OCI-LY7 (cell line): ENCODE measurements at regions not wholly inside any gene's neighbourhood (a gene's known extent, or its start where the extent isn't known, plus 50 kb on each side); places are given as distances from the start of the nearest gene placed in this dataset.
"Not testable (repeated sequence)": the region's sequence is repeated elsewhere in the genome, so short reads cannot be mapped to it uniquely, and the experiment has no call there.

Source experiments
- BruUV-seq: library from RNA; stranded (reverse); fragments of 400-500 nt; replicated peaks from 2 replicates; lab custom pipeline; 2021; lab: Mats Ljungman, UMichigan
- CTCF ChIA-PET: fragments of 300-600 bp; sonication (Branson Sonifier 250); formaldehyde crosslinking; loops from one replicate; lab custom pipeline; 2022; ENCODE audit warnings: antibody characterized with exemption; ENCODE audit not compliant: unreplicated experiment; lab: Charles Lee
- POLR2A ChIA-PET: fragments of 300-600 bp; sonication (Branson Sonifier 250); formaldehyde crosslinking; loops from one replicate; lab custom pipeline; 2022; ENCODE audit warnings: antibody characterized with exemption; lab: Charles Lee
- DNase-seq: peaks from one replicate; pipeline ENCODE4 v3.0.0-alpha.2; 2015; ENCODE audit warnings: low spot score
- H2AFZ ChIP-seq: fragments of 200-600 bp; sonication (generic), shearing (Covaris generic); 2 replicates; pipeline ENCODE4 v1.6.1; 2014; ENCODE audit warnings: mild to moderate bottlenecking, antibody characterized with exemption, low read length, moderate library complexity
- H3K27ac ChIP-seq: fragments of 200-600 bp; sonication (generic); 2 replicates; pipeline ENCODE4 v1.5.1; 2014; ENCODE audit warnings: mixed run types, low read depth, mild to moderate bottlenecking, moderate library complexity, low read length, inconsistent platforms; ENCODE audit not compliant: poor library complexity, severe bottlenecking
- H3K36me3 ChIP-seq: fragments of 200-600 bp; sonication (generic); 2 replicates; pipeline ENCODE4 v1.6.1; 2014; ENCODE audit warnings: mild to moderate bottlenecking, antibody characterized with exemption, low read length, moderate library complexity, mixed read lengths; ENCODE audit not compliant: insufficient read depth
- H3K4me1 ChIP-seq: fragments of 200-600 bp; sonication (generic); 2 replicates; pipeline ENCODE4 v1.5.1; 2014; ENCODE audit warnings: mild to moderate bottlenecking, low read length; ENCODE audit not compliant: insufficient read depth, poor library complexity, severe bottlenecking
- H3K4me2 ChIP-seq: fragments of 200-600 bp; sonication (generic); 2 replicates; pipeline ENCODE4 v1.6.1; 2014; ENCODE audit warnings: mild to moderate bottlenecking, low read length
- H3K4me3 ChIP-seq: fragments of 200-600 bp; sonication (generic); 2 replicates; pipeline ENCODE4 v1.5.1; 2014; ENCODE audit warnings: mild to moderate bottlenecking, low read depth, low read length; ENCODE audit not compliant: poor library complexity, severe bottlenecking
- H3K79me2 ChIP-seq: fragments of 200-600 bp; sonication (generic); 2 replicates; pipeline ENCODE4 v1.6.1; 2016; ENCODE audit warnings: low read depth, mild to moderate bottlenecking, low read length, moderate library complexity, mixed read lengths; ENCODE audit not compliant: insufficient read depth
- H3K9me2 ChIP-seq: fragments of 200-600 bp; sonication (generic); 2 replicates; pipeline ENCODE4 v1.6.1; 2016; ENCODE audit warnings: mild to moderate bottlenecking, low read length, mixed read lengths; ENCODE audit not compliant: insufficient read depth
- H3K9me3 ChIP-seq: fragments of 200-600 bp; sonication (generic); 2 replicates; pipeline ENCODE4 v1.6.1; 2014; ENCODE audit warnings: mild to moderate bottlenecking, mixed run types, low read length, mixed read lengths
- H4K20me1 ChIP-seq: fragments of 200-600 bp; sonication (generic); 2 replicates; pipeline ENCODE4 v1.6.1; 2014; ENCODE audit warnings: mild to moderate bottlenecking, antibody characterized with exemption, low read length, moderate library complexity, mixed read lengths; ENCODE audit not compliant: insufficient read depth
- EZH2phosphoT487 ChIP-seq: fragments of 200-600 bp; sonication (generic); IDR thresholded peaks from 2 replicates; pipeline ENCODE4 v1.6.1; 2018; ENCODE audit warnings: low read depth, borderline replicate concordance, mild to moderate bottlenecking, mixed run types, antibody characterized with exemption, low read length, moderate library complexity, mixed read lengths
- intact Hi-C: fragments of 100-400 bp; cut with micrococcal nuclease; formaldehyde crosslinking; loops from one replicate; pipeline ENCODE4 v1.10.0; 2022; ENCODE audit not compliant: unreplicated experiment
- TF ChIP-seq, protein P1 (sequence below): fragments of 200-600 bp; sonication (generic); conservative IDR thresholded peaks from 2 replicates; pipeline ENCODE4 v1.5.1; 2014; ENCODE audit warnings: mild to moderate bottlenecking, antibody characterized with exemption, low read length, moderate library complexity, mixed read lengths

DNA sequence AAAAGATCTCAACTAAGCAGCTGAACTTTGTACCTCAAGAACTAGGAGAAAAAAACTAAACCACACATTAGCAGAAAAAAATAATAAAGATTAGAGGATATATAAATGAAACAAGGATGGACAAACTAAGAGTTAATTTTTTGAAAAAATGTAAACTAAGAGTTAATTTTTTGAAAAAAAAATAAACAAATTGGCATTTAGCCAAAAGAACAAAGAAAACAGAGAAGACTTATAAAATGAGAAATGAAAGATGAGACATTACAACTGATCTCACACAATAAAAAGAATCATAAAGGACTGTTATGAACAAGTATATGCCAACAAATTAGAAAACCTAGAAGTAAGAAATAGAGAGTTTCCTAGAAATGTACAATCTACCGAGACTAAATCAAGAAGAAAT is 859.2 kb upstream of the GYPC start:
- POLR2A ChIA-PET, result no interaction called here
- Histone ChIP-seq H3K4me2 (no peak overlapping the region), H3K9me2 (no peaks in the 10 kb centered on the region), H4K20me1 (no peaks in the 10 kb centered on the region), H3K36me3 (no peaks in the 10 kb centered on the region), H3K4me3 (no peak overlapping the region), H3K79me2 (no peaks in the 10 kb centered on the region), H3K4me1 (no peaks in the 10 kb centered on the region), H3K27ac (no peak overlapping the region), H3K9me3 (no peaks in the 10 kb centered on the region), H2AFZ (no peak overlapping the region)
- CTCF ChIA-PET, result no interaction called here
- no peak for DNase-seq
- BruUV-seq, result no TSS peak
- intact Hi-C loops, result no loop called here
- no peak for TF ChIP-seq EZH2phosphoT487
- TF ChIP-seq, protein P1, sequence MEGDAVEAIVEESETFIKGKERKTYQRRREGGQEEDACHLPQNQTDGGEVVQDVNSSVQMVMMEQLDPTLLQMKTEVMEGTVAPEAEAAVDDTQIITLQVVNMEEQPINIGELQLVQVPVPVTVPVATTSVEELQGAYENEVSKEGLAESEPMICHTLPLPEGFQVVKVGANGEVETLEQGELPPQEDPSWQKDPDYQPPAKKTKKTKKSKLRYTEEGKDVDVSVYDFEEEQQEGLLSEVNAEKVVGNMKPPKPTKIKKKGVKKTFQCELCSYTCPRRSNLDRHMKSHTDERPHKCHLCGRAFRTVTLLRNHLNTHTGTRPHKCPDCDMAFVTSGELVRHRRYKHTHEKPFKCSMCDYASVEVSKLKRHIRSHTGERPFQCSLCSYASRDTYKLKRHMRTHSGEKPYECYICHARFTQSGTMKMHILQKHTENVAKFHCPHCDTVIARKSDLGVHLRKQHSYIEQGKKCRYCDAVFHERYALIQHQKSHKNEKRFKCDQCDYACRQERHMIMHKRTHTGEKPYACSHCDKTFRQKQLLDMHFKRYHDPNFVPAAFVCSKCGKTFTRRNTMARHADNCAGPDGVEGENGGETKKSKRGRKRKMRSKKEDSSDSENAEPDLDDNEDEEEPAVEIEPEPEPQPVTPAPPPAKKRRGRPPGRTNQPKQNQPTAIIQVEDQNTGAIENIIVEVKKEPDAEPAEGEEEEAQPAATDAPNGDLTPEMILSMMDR, result no peak

DNA sequence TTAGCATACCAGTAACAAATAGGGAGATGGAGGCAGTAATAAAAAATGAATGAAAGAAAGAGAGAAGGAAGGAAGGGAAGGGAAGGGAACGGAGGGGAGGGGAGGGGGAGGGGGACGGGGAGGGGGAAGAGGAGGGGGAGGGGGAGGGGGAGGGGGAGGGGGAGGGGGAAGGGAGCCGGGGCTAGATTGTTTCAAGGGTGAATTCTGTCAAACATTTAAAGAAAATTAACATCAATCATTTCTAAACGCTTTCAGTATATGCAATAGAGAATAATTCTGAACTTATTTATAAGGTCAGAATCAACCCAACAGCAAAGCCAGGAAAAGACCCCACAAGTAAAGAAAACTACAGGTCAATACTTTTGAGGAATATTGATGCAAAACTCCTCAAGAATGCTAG is 858.8 kb upstream of the GYPC start:
- Histone ChIP-seq H3K4me3 (no peak overlapping the region), H3K36me3 (no peaks in the 10 kb centered on the region), H3K27ac (no peak overlapping the region), H3K4me1 (no peaks in the 10 kb centered on the region), H3K9me3 (no peaks in the 10 kb centered on the region), H4K20me1 (no peaks in the 10 kb centered on the region), H3K9me2 (no peaks in the 10 kb centered on the region), H3K79me2 (no peaks in the 10 kb centered on the region), H2AFZ (no peak overlapping the region), H3K4me2 (no peak overlapping the region)
- BruUV-seq, result no TSS peak
- POLR2A ChIA-PET, result no interaction called here
- CTCF ChIA-PET, result no interaction called here
- intact Hi-C loops, result no loop called here
- no peak for TF ChIP-seq EZH2phosphoT487
- TF ChIP-seq, protein P1, result no peak
- no peak for DNase-seq

DNA sequence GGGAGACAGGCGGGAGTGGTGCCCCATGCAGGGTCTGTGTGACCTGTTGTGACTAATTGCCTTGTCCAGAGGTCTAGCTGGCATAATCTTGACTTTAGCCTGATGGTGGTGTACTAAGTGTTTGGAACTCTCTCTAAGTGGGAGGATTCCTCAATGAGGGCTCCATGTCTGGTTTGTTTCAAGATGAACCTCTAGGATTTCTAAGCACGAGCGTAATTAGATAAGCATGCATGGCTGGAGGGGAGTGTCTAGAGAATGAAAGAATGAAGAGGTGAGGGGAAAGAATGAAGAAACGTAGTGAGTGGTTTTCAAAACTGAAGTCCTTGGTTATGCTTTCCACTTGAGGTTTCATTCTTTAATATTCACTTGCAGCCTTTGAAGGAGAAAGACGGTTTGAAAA is 833.2 kb upstream of the GYPC start:
- no peak for TF ChIP-seq EZH2phosphoT487
- TF ChIP-seq, protein P1, result no peak
- Histone ChIP-seq H3K4me1 (no peaks in the 10 kb centered on the region), H2AFZ (no peak overlapping the region), H3K27ac (no peak overlapping the region), H3K36me3 (no peaks in the 10 kb centered on the region), H4K20me1 (no peaks in the 10 kb centered on the region), H3K4me3 (no peak overlapping the region), H3K79me2 (no peaks in the 10 kb centered on the region), H3K4me2 (no peak overlapping the region), H3K9me3 (no peaks in the 10 kb centered on the region), H3K9me2 (no peaks in the 10 kb centered on the region)
- no peak for DNase-seq
- intact Hi-C loops, result no loop called here
- POLR2A ChIA-PET, result no interaction called here
- no TSS peak for BruUV-seq
- CTCF ChIA-PET, result no interaction called here

DNA sequence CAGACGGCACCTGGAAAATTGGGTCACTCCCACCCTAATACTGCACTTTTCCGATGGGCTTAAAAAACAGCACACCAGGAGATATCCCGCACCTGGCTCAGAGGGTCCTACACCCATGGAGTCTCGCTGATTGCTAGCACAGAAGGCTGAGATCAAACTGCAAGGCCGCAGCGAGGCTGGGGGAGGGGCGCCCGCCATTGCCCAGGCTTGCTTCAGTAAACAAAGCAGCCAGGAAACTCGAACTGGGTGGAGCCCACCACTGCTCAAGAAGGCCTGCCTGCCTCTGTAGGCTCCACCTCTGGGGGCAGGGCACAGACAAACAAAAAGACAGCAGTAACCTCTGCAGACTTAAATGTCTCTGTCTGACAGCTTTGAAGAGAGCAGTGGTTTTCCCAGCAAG is 830.2 kb upstream of the GYPC start:
- H3K4me1 ChIP-seq, H3K27ac ChIP-seq, intact Hi-C loops, H3K4me2 ChIP-seq, DNase-seq, H3K79me2 ChIP-seq, H2AFZ ChIP-seq, CTCF ChIA-PET, H3K9me3 ChIP-seq, BruUV-seq, POLR2A ChIA-PET, H4K20me1 ChIP-seq, H3K4me3 ChIP-seq, H3K36me3 ChIP-seq, H3K9me2 ChIP-seq: not testable (repeated sequence)
